Left colon (tissue), 2 donors: ENCODE measurements at regions not wholly inside any gene's neighbourhood (a gene's known extent, or its start where the extent isn't known, plus 50 kb on each side); places are given as distances from the start of the nearest gene placed in this dataset.

Experiments used
- ATAC-seq: fragments of 200-7000 bp; cut with Tn5 transposase; one replicate; pipeline ENCODE4 v1.9.1; 2020; ENCODE audit warnings: mild to moderate bottlenecking, moderate library complexity
- DNase-seq, 2 donors: peaks; one replicate each; pipeline ENCODE4 v3.0.0-alpha.2; 2020
- intact Hi-C, 2 donors: fragments of 100-400 bp; cut with DNase I in 1 of 2; cut with micrococcal nuclease in 1 of 2; formaldehyde crosslinking; loops; one replicate each; pipeline versions ENCODE4 v1.11.2 to v1.14.0; 2022; cut with DNase I, micrococcal nuclease
- donor health status: DM: no; HTN: no; CAD: no.
- donor health status: DM: yes; HTN: yes; CAD: no.

- ATAC-seq = no peak
- intact Hi-C loops = no loop called here
- no peak for DNase-seq
These were observed 125.5 kb upstream of the IRF2BP2 start for GRCh38 chr1:234735476-234735875.

GRCh38 chr1:234734869-234735268 lies 124.9 kb upstream of the IRF2BP2 start:
- DNase-seq = no peak
- intact Hi-C loops = no loop called here
- no peak for ATAC-seq

- DNase-seq = no peak
- intact Hi-C loops = no loop called here
- ATAC-seq = no peak
These were observed 124.4 kb upstream of the IRF2BP2 start for GRCh38 chr1:234734412-234734835.

GRCh38 chr1:234733427-234733826 lies 123.4 kb upstream of the IRF2BP2 start:
- intact Hi-C loops = no loop called here
- ATAC-seq (no peak), DNase-seq (no peak)

GRCh38 chr1:234732671-234733390 lies 122.9 kb upstream of the IRF2BP2 start:
- ATAC-seq = no peak
- DNase-seq = no peak
- intact Hi-C loops = no loop called here

GRCh38 chr1:234732260-234732659 lies 122.3 kb upstream of the IRF2BP2 start:
- intact Hi-C loops = no loop called here
- DNase-seq (no peak), ATAC-seq (no peak)

- intact Hi-C loops = no loop called here
These were observed 121.6 kb upstream of the IRF2BP2 start for GRCh38 chr1:234731569-234732085.

GRCh38 chr1:234730770-234731568 lies 121.0 kb upstream of the IRF2BP2 start:
- ATAC-seq = peak; percentile 14
- intact Hi-C loops = no loop called here
- no peak for DNase-seq

More at GRCh38 chr1:234731569-234732085, 121.6 kb upstream of the IRF2BP2 start:
- DNase-seq (no peak), ATAC-seq (no peak)

GRCh38 chr1:234730475-234730769 lies 120.4 kb upstream of the IRF2BP2 start:
- ATAC-seq (no peak), DNase-seq (no peak)
- intact Hi-C loops = no loop called here

- DNase-seq (no peak), ATAC-seq (no peak)
- intact Hi-C loops = loop anchor here in 1 of 2 donors (10.0 kb wide), 1 partner anchor 245 kb away; no protein-coding TSS in a partner anchor
These were observed 119.8 kb upstream of the IRF2BP2 start for GRCh38 chr1:234729561-234730474.

- intact Hi-C loops = loop anchor here in 1 of 2 donors (10.0 kb wide), 1 partner anchor 246 kb away; no protein-coding TSS in a partner anchor
- DNase-seq = no peak
- ATAC-seq = no peak
These were observed 118.8 kb upstream of the IRF2BP2 start for GRCh38 chr1:234728740-234729139.

- intact Hi-C loops = loop anchor here in 1 of 2 donors (10.0 kb wide), 1 partner anchor 248 kb away; no protein-coding TSS in a partner anchor
- DNase-seq = no peak
These were observed 117.3 kb upstream of the IRF2BP2 start for GRCh38 chr1:234727018-234727940.

GRCh38 chr1:234726359-234726943 lies 116.5 kb upstream of the IRF2BP2 start:
- no peak for ATAC-seq
- DNase-seq = no peak
- intact Hi-C loops = loop anchor here in 1 of 2 donors (10.0 kb wide), 1 partner anchor 248 kb away; no protein-coding TSS in a partner anchor

More at GRCh38 chr1:234727018-234727940, 117.3 kb upstream of the IRF2BP2 start:
- ATAC-seq = no peak

GRCh38 chr1:234725177-234726132 lies 115.5 kb upstream of the IRF2BP2 start:
- intact Hi-C loops = loop anchor here in 1 of 2 donors (10.0 kb wide), 1 partner anchor 249 kb away; no protein-coding TSS in a partner anchor
- DNase-seq = peak in 1 of 2 donors; percentile 52
- peak; percentile 5 for ATAC-seq

- peak; percentile 65 for ATAC-seq
- peak; percentile 78 to 86 for DNase-seq
- intact Hi-C loops = loop anchor here in 1 of 2 donors (10.0 kb wide), 1 partner anchor 250 kb away; no protein-coding TSS in a partner anchor
These were observed 114.7 kb upstream of the IRF2BP2 start for GRCh38 chr1:234724516-234725176.
